Right cardiac atrium (tissue), 5 donors: ENCODE measurements at regions not wholly inside any gene's neighbourhood (a gene's known extent, or its start where the extent isn't known, plus 50 kb on each side); places are given as distances from the start of the nearest gene placed in this dataset.

ENCODE experiments used
- ATAC-seq, 2 donors: fragments of 200-7000 bp; cut with Tn5 transposase; one replicate each; pipeline versions ENCODE4 v1.8.0 to v1.9.1; 2020; ENCODE audit warnings: moderate library complexity in 2 of 2, mild to moderate bottlenecking in 1 of 2
- DNase-seq, 3 donors: peaks; one replicate each; pipeline ENCODE4 v3.0.0-alpha.2; 2020
- H3K27ac ChIP-seq: one replicate; pipeline ENCODE4 v1.5.1; 2013; ENCODE audit warnings: mild to moderate bottlenecking, low read length, control low read depth, moderate library complexity
- H3K27me3 ChIP-seq: one replicate; pipeline ENCODE4 v1.6.1; 2013; ENCODE audit not compliant: control insufficient read depth, insufficient read depth
- H3K4me1 ChIP-seq: one replicate; pipeline ENCODE4 v1.6.1; 2013; ENCODE audit warnings: low read length; ENCODE audit not compliant: control insufficient read depth, insufficient read depth
- H3K4me3 ChIP-seq: one replicate; pipeline ENCODE4 v1.5.1; 2013; ENCODE audit warnings: low read length, control low read depth
- H3K9me3 ChIP-seq: one replicate; pipeline ENCODE4 v1.6.1; 2013; ENCODE audit warnings: low read length; ENCODE audit not compliant: control insufficient read depth
- WGBS: extraction: QIAGEN DNeasy Blood & Tissue Kit; methylation state at CpG from one replicate; pipeline ENCODE4 v1.1.7; 2013; 5-methylcytosine and 5-hydroxymethylcytosine counted together
- intact Hi-C, 4 donors: fragments of 100-400 bp; cut with DNase I; formaldehyde crosslinking; loops; one replicate each; pipeline versions ENCODE4 v1.11.0 to v1.14.0; 2022 to 2023
- donor health status: healthy with polysubstance abuse.
- donor health status: DM: no; HTN: yes; CAD: no.
- donor health status: DM: no; HTN: no; CAD: no.
- donor health status: DM: no; HTN: yes; CAD: no; lungs with severe emphysema.
- donor health status: DM: yes; HTN: yes; CAD: no.

DNA sequence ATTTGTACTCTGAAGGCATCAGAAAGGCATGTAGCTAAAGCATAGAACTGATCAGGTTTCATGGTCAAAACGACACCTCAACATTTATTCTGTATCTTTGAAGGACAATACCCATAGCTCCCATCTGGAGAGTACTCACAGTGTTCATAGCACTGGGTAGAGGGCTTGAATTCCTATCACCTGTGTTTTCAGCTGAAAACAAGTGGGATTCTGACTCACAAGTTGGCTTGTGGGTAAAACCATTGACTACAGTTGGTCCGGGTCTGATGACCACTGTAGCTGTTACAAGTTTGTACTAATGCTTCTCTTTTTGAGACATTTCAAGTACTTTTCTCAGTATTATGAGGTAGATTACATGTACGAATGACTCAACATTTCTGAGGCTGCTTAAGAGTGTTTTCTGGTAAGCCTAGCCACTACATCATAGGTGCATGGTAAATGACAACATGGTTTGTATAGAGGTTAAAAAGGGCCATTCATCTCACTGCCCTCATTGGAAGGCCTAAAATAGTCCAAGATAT lies 68.6 kb upstream of the PELI1 start:
- intact Hi-C loops, result no loop called here
- Histone ChIP-seq H3K9me3 (no peaks in the 10 kb centered on the region), H3K4me3 (no peak overlapping the region), H3K27me3 (no peaks in the 10 kb centered on the region), H3K4me1 (peaks cover 2% of the 10 kb centered on the region), H3K27ac (no peak overlapping the region)
- ATAC-seq (peak in 1 of 2 donors; percentile 34), DNase-seq (no peak)
- 83% methylated on average over 3 of the region's 3 CpGs for WGBS

DNA sequence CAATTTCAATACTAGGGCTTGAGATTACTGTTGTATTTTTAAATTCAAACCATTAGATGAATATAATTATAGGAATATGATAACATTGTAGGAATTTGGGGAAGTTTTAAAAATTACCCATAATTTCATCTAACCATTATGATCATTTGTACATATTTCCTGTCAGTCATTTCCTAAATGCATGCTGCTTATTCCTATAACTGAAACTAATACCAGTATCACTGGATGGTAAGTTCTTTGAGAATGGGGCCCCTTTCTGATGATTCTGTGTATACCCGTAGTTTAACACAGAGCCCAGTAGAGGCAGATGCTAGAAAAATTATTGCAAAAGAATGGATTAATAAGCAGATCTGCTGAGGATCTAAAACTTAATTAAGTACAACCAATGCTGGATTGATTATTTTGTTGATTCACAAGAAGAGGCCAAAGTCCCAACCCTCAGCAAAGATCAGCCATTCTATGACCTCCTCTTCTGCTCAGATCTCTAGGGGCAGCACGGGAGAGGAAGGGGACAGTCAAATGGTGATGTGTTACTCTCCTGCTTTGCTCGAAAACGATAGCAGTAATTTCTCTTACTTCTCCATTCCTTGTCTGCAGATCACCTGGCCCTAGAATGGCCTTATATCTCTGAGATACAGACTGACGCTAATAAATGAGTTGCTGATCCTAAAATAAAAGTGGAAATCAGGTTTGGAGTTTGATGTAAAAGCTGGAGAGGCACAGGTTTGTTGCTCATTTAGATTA lies 69.5 kb upstream of the PELI1 start:
- Histone ChIP-seq H3K27ac (peak overlapping the region; percentile 67), H3K4me3 (no peak overlapping the region), H3K9me3 (no peaks in the 10 kb centered on the region), H3K4me1 (peaks cover 2% of the 10 kb centered on the region), H3K27me3 (no peaks in the 10 kb centered on the region)
- DNase-seq (no peak), ATAC-seq (peak in 1 of 2 donors; percentile 14)
- 61% methylated on average over 5 of the region's 5 CpGs for WGBS
- intact Hi-C loops, result no loop called here

DNA sequence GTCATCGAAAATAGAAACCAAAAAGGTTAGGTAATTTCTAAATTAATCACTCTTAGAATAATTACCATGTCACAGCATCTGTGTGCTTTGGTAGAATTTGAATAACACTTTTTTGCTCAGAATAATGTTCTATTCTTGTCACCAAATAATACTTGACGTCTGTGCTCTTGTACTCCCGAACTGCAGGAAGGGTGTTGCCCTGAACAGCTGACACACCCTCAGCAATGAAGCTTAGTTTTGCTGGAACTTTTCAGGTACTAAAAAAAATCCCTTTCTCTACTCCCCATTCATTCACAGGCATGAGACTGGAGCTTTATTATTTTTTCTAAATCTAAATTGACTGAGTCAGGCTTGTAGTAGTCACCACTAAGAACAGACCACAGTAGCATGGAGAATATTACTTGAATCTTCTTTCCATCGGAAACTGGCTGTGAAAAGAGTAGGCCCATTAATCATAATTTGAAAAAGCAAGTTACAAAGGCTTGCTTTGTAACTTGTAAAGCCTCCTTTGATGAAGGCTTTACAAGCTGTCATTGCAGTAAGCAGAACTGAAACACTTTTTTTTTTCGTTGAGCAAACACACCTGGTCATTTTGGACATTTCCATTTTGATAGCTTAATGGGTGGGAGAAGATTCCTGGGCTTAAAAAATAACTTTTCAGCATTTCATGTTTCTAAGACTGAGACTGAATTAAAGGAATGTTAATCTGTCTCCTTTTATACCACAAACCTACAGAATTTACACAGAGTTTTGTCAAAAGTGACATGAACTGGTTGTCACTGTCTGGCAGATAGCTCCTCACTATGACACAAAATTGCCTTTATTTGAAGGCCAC lies 70.3 kb upstream of the PELI1 start:
- peak; percentile 70 to 95 for ATAC-seq
- no peak overlapping the region for H3K27ac ChIP-seq

DNA sequence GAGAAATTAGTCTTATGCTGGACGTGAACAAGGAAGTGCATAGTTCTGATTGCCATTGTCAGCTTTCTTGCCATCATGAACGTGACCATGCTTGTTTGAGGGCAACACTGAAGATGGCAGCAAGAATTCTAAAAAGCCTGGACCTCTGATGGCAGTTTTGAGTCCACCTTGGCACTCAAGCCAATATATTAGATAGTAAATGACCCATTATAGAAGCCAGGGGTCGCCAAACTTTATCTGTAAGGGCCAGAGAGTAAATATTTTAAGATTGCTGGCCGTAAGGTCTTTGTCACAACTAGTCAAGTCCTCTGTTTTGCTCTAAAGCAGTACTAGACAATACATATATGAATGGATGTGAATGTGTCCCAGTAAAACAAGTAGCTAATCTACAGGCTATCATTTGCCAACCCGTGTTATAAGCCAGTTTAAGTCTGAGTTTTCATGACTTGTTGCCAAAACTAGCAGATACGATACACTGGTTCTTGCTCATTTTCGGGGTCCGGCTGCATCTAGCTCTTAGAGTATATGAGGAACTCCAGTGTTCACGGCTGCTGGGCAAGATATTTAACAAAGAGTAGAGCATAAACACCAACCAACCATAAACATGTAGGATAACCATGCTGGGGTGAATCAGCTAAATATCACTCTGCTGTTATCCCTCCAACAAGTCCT lies 73.1 kb upstream of the PELI1 start:
- Histone ChIP-seq H3K4me3 (no peak overlapping the region), H3K4me1 (peaks cover 7% of the 10 kb centered on the region), H3K27me3 (no peaks in the 10 kb centered on the region), H3K9me3 (no peaks in the 10 kb centered on the region), H3K27ac (no peak overlapping the region)
- 87% methylated on average over 9 of the region's 9 CpGs for WGBS
- intact Hi-C loops, result no loop called here
- no peak for ATAC-seq
- no peak for DNase-seq

More for the DNA sequence above, 70.3 kb upstream of the PELI1 start:
- H3K9me3 ChIP-seq, result no peaks in the 10 kb centered on the region
- 40% methylated on average over 5 of the region's 5 CpGs for WGBS
- H3K4me1 ChIP-seq, result peaks cover 2% of the 10 kb centered on the region
- no peaks in the 10 kb centered on the region for H3K27me3 ChIP-seq
- no peak for DNase-seq
- intact Hi-C loops, result no loop called here
- H3K4me3 ChIP-seq, result no peak overlapping the region

GRCh38 chr2:64218137-64218802 lies 74.0 kb upstream of the PELI1 start:
- Histone ChIP-seq H3K27ac (no peak overlapping the region), H3K4me3 (no peak overlapping the region), H3K4me1 (peaks cover 9% of the 10 kb centered on the region), H3K27me3 (no peaks in the 10 kb centered on the region), H3K9me3 (no peaks in the 10 kb centered on the region)
- intact Hi-C loops, result no loop called here
- WGBS, result 71% methylated on average over 4 of the region's 4 CpGs
- ATAC-seq (no peak), DNase-seq (no peak)

GRCh38 chr2:64219149-64219548 lies 74.9 kb upstream of the PELI1 start:
- Histone ChIP-seq H3K4me1 (peaks cover 7% of the 10 kb centered on the region), H3K27me3 (no peaks in the 10 kb centered on the region), H3K4me3 (no peak overlapping the region), H3K27ac (no peak overlapping the region), H3K9me3 (no peaks in the 10 kb centered on the region)
- DNase-seq, result no peak
- no peak for ATAC-seq
- 52% methylated on average over 2 of the region's 2 CpGs for WGBS
- intact Hi-C loops, result no loop called here

DNA sequence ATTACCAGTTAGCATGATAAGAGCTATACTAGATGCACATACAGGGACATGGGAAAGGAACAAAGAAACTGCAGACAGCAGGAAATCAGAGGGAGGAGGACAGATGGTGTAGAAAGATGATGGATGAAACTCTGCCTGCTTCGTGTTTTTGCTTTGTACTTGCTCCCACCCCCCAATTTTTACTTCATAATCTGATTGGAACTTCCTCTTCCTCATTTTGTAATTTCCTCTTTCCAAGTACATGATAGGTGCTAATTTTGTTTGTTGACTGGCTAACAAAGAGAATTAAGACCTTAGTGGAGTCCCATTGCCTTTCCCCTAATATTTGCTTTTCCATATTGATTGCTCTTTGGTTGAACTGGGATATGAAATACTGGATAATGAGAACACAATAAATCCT lies 76.0 kb upstream of the PELI1 start:
- H3K27ac ChIP-seq, result no peak overlapping the region
- peaks cover 7% of the 10 kb centered on the region for H3K4me1 ChIP-seq
- no peak for ATAC-seq

DNA sequence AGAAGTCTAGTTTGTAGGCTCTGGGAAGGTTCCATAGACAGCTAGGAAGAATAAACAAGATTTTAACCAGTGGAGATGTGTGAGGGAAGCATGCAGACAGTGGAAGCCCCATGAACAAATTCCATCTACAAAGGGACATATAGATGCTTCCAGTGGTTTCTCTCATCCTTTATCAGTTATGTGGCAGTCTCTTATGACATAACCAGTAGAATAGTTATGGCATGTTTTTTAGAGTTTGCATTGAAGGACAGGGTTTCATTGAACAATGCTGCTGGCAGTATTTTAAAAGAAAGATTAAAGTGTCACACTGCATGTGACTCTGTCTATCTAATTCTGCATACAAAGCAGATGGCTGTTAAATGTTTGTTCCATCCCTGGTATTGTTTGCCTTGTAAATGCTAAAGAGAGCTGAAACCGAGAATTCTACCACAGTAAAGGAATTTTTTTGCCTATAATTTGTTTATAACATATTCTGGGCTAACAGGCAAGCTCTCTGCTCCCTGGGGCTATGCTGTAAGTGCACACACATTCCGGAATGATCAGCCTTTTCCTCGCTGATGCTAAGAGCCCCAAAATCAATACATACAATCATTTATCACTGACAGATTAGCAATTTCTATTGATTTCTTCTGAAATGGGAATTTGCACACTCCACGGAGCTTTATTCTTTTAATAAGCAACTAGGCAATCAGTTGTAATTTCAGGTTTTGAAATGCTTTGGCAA lies 76.8 kb upstream of the PELI1 start:
- WGBS, result 74% methylated on average over 4 of the region's 4 CpGs
- intact Hi-C loops, result no loop called here
- Histone ChIP-seq H3K27me3 (no peaks in the 10 kb centered on the region), H3K4me3 (no peak overlapping the region), H3K9me3 (no peaks in the 10 kb centered on the region), H3K27ac (no peak overlapping the region), H3K4me1 (peaks cover 7% of the 10 kb centered on the region)
- no peak for ATAC-seq
- no peak for DNase-seq

More for the DNA sequence above, 76.0 kb upstream of the PELI1 start:
- no peak for DNase-seq
- no peaks in the 10 kb centered on the region for H3K9me3 ChIP-seq
- no peaks in the 10 kb centered on the region for H3K27me3 ChIP-seq
- H3K4me3 ChIP-seq, result no peak overlapping the region
- WGBS, result 47% methylated on average over 1 of the region's 1 CpG
- intact Hi-C loops, result no loop called here

GRCh38 chr2:64221935-64222334 lies 77.7 kb upstream of the PELI1 start:
- intact Hi-C loops, result no loop called here
- WGBS, result 76% methylated on average over 2 of the region's 2 CpGs
- H3K4me1 ChIP-seq, result peaks cover 7% of the 10 kb centered on the region
- H3K4me3 ChIP-seq, result no peak overlapping the region
- no peaks in the 10 kb centered on the region for H3K27me3 ChIP-seq
- no peaks in the 10 kb centered on the region for H3K9me3 ChIP-seq
- DNase-seq (no peak), ATAC-seq (no peak)
- no peak overlapping the region for H3K27ac ChIP-seq

DNA sequence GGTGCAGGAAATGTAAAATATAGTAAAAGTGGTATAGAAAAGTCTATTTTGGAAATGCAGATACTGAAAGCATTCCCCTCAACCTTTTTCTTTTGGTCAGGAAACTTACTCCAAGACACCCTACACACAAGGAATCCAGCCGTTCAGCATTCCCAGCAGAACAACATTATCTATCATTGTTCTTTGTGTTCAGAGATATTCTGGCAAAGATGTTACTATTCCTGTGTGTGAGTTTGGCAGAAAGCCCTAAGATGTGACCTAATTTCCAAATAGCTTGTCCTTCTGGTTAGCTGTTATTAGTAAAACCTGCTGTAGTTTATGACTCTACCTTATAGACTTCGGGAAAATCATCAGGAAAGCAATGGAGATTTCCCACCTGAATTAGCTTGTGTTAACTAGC lies 78.1 kb upstream of the PELI1 start:
- WGBS, result 26% methylated on average over 2 of the region's 2 CpGs
- H3K4me3 ChIP-seq, result no peak overlapping the region
- peaks cover 7% of the 10 kb centered on the region for H3K4me1 ChIP-seq
- no peaks in the 10 kb centered on the region for H3K27me3 ChIP-seq
- no peaks in the 10 kb centered on the region for H3K9me3 ChIP-seq
- ATAC-seq (peak; percentile 78 to 89), DNase-seq (no peak)
- intact Hi-C loops, result no loop called here
- no peak overlapping the region for H3K27ac ChIP-seq
